GM19455 (cell line): ENCODE measurements at regions not wholly inside any gene's neighbourhood (a gene's known extent, or its start where the extent isn't known, plus 50 kb on each side); places are given as distances from the start of the nearest gene placed in this dataset.
"Not testable (repeated sequence)": the region's sequence is repeated elsewhere in the genome, so short reads cannot be mapped to it uniquely, and the experiment has no call there.

Experiments
- ATAC-seq: cut with Tn5 transposase; IDR thresholded peaks from one replicate; pipeline ENCODE4 v1.9.1; 2021; ENCODE audit not compliant: unreplicated experiment

GRCh38 chr3:39558775-39559306 lies 91.4 kb downstream of the MOBP start:
- ATAC-seq, result no peak

GRCh38 chr3:39559543-39559942 lies 92.1 kb downstream of the MOBP start:
- ATAC-seq, result no peak

DNA sequence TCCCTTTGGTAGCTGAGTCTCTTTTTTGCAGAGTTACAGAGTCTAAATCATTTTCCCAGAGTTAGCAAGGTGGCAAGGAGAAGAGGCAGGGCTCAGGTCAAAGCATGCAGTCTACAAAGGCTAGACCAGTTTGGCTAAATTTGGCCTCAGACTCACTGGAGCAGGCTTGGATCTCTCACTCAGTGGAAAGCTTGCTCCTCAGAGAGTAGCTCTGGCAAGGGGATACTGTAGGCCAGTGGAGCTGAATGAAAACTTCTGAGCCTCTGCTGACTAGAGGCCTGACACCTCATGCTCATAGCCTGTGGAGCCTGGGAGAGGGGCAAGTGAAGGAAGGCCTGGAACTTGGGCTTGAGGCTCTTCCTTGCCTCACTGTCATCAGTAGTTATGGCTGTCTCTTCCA lies 101.0 kb downstream of the MOBP start:
- no peak for ATAC-seq

GRCh38 chr3:39569095-39569494 lies 101.6 kb downstream of the MOBP start:
- no peak for ATAC-seq

DNA sequence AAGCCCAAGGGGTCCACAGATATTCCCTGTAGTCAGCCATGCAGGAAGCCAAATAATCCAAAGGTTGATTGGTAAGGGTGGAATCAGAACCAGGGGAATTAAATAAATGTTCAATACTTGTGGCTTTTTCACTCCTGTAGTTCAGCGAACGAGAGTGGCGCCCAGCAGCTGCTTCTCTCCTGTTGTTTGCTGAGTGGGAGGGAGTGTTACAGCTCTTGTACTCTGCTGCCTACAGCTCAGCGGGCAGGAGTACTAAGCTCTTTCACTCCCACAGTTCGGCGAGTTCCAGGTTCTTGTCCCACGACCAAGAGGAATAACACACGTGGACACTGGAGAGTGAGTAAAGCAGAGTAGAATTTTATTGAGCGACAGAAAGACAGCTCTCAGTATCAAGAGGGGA lies 105.9 kb downstream of the MOBP start:
- ATAC-seq, result no peak

- ATAC-seq, result no peak
These were observed 110.1 kb downstream of the MOBP start for GRCh38 chr3:39577541-39577940.

GRCh38 chr3:39586215-39586614 lies 118.7 kb downstream of the MOBP start:
- ATAC-seq, result not testable (repeated sequence)

GRCh38 chr3:39587113-39587512 lies 119.6 kb downstream of the MOBP start:
- no peak for ATAC-seq

- ATAC-seq, result no peak
These were observed 123.3 kb downstream of the MOBP start for GRCh38 chr3:39590806-39591205.

DNA sequence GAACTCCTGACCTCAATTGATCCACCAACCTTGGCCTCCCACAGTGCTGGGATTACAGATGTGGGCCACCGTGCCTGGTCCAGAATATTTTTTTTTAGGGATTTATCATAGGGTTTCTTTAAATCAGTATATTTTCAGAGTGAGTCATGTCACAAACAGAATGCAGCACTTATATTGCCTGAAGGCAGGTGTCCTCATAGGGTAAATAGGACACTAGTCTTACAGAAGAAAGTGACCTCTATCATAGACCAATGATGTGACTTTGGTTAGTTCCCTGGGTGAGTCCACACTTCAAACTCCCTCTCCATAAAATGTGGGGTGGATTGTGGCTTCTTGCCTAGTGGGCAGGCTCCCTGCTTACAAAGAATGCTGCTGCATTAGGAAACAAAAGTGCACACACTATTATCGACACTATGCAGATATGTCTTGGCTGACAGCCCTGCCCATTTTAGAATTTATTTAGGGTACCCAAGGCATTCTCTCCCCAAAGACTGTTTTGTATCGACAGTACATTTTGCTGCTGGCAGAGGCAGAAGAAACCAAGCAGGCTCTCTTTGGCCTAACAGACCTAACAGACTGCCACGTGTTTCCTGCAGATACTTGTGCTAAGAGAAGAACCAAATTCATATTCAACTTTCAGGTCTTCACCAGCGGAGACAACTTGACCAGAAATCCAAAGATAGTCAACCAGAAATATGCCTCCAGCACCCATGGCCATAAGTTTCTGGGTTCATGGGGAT lies 125.0 kb downstream of the MOBP start:
- no peak for ATAC-seq

GRCh38 chr3:39593341-39593740 lies 125.9 kb downstream of the MOBP start:
- ATAC-seq, result no peak

GRCh38 chr3:39601241-39601640 lies 133.8 kb downstream of the MOBP start:
- no peak for ATAC-seq

GRCh38 chr3:39605837-39606236 lies 138.4 kb downstream of the MOBP start:
- no peak for ATAC-seq

- no peak for ATAC-seq
These were observed 158.7 kb downstream of the MOBP start for GRCh38 chr3:39626198-39626597.

DNA sequence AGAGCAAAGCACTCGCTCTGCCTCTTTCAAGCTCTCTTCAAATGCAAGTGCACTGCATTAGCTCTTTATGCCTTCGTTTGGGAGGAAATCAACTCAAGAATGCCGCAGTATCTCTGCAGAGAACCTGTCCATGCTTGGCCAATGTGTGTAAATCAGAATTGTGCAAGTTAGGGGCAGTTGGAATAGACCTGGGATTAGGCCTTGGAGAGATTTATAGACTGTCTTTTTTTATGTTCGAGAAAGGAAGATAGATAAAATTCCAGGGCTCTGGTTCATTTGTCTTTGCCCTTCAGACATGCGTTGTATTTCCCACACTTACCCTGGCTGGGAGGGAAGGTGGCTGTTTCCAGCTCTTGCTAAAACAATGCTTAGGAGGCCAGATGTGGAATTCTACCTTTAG lies 163.7 kb downstream of the MOBP start:
- no peak for ATAC-seq

GRCh38 chr3:39637807-39638206 lies 170.3 kb downstream of the MOBP start:
- no peak for ATAC-seq

GRCh38 chr3:39638301-39638700 lies 170.8 kb downstream of the MOBP start:
- ATAC-seq, result no peak

DNA sequence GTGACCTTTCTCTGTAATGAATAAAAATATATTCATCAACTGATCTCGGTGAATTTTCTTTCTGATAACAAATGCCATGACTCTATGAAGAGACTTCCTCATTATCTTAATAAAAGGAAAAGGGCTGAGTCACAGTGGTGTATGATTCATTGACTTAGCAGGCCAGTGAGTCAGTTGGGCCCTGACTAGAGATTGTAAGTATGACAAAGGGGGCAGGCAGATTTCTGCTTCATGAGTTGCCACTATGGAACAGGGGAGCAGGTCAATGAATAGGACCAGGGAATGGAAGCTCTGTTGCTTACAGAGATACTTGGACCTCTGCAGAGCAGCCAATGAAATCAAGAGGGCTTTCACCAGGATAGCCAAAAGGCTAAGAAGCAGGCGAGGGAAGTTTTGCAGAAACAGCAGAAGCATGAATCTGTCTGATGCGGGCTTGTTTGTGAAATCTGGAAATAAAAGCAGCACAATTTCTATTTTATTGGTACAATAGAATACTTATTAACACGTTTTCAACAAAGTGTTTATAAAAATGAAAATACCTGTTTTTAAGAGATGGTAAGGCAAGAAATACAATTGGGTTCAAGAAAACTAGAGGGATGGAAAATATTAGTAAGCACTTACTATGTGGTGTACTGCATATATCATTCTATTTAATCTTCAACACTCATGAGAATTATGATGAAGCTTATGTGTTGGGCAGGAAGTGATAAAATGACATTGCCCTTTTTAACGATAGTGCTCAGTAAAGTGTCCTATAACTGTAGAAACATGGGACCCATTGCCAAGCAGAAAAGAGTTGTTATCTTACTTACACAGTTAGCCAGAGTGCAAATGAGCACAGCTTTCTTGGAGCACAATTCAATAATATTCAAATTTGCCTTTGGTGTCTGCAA lies 169.8 kb upstream of the MYRIP start:
- no peak for ATAC-seq

DNA sequence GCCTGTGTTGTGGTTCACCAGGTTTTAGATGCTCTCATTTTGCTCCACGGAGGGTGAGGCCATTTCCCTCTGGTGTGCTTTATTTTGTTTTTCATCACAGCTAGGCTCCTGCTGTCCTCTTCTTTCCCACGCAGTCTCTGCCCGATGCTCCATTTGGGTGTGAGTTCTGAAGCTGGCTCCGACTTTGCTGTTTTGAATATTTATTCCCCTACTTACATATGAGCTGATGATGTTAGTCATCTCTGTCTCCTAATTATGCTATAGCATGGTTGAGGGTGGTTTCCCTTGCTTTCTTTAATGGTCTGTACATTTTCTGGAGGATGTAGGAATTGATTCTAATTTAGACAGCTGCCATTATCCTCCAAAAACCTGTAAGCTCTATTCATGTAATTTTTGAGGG lies 168.1 kb upstream of the MYRIP start:
- no peak for ATAC-seq

- ATAC-seq, result no peak
These were observed 165.2 kb upstream of the MYRIP start for GRCh38 chr3:39644176-39644575.

- not testable (repeated sequence) for ATAC-seq
These were observed 158.2 kb upstream of the MYRIP start for GRCh38 chr3:39651256-39651655.
